ENCODE measurements at regions not wholly inside any gene's neighbourhood (a gene's known extent, or its start where the extent isn't known, plus 50 kb on each side); places are given as distances from the start of the nearest gene placed in this dataset.

GRCh38 chr2:30310371-30310770 is 79.0 kb downstream of the LBH start:
- H3K27me3 ChIP-seq (ENCODE audit: control insufficient read depth, insufficient read depth): no peaks in the 10 kb centered on the region
- H3K4me1 ChIP-seq (ENCODE audit: control insufficient read depth, insufficient read depth, low read length): no peaks in the 10 kb centered on the region
- DNase-seq (no peak), ATAC-seq (no peak)
- H3K9me3 ChIP-seq (ENCODE audit: control insufficient read depth, low read length): no peaks in the 10 kb centered on the region
- intact Hi-C loops (cut with DNase I): no loop called here
- WGBS: 93% methylated on average over 5 of the region's 5 CpGs
- H3K4me3 ChIP-seq (ENCODE audit: low read length): no peak overlapping the region
- H3K27ac ChIP-seq (ENCODE audit: low read length): no peak overlapping the region

- Histone ChIP-seq H3K27ac (ENCODE audit: low read length) (no peak overlapping the region), H3K4me3 (ENCODE audit: low read length) (no peak overlapping the region), H3K27me3 (ENCODE audit: control insufficient read depth, insufficient read depth) (no peaks in the 10 kb centered on the region), H3K9me3 (ENCODE audit: control insufficient read depth, low read length) (no peaks in the 10 kb centered on the region), H3K4me1 (ENCODE audit: control insufficient read depth, insufficient read depth, low read length) (no peaks in the 10 kb centered on the region)
- intact Hi-C loops (cut with DNase I): no loop called here
- 91% methylated on average over 5 of the region's 5 CpGs for WGBS
- no peak for ATAC-seq
- DNase-seq: no peak
Observed at GRCh38 chr2:30310955-30311354, 79.6 kb downstream of the LBH start.

GRCh38 chr2:30311711-30312110 is 80.4 kb downstream of the LBH start:
- Histone ChIP-seq H3K4me3 (ENCODE audit: low read length) (no peak overlapping the region), H3K27ac (ENCODE audit: low read length) (no peak overlapping the region), H3K27me3 (ENCODE audit: control insufficient read depth, insufficient read depth) (no peaks in the 10 kb centered on the region), H3K4me1 (ENCODE audit: control insufficient read depth, insufficient read depth, low read length) (no peaks in the 10 kb centered on the region), H3K9me3 (ENCODE audit: control insufficient read depth, low read length) (no peaks in the 10 kb centered on the region)
- intact Hi-C loops (cut with DNase I): no loop called here
- WGBS: 95% methylated on average over 2 of the region's 2 CpGs
- no peak for ATAC-seq
- no peak for DNase-seq

GRCh38 chr2:30312916-30313315 is 81.6 kb downstream of the LBH start:
- Histone ChIP-seq H3K4me3 (ENCODE audit: low read length) (no peak overlapping the region), H3K4me1 (ENCODE audit: control insufficient read depth, insufficient read depth, low read length) (no peaks in the 10 kb centered on the region), H3K27me3 (ENCODE audit: control insufficient read depth, insufficient read depth) (no peaks in the 10 kb centered on the region), H3K27ac (ENCODE audit: low read length) (no peak overlapping the region), H3K9me3 (ENCODE audit: control insufficient read depth, low read length) (no peaks in the 10 kb centered on the region)
- intact Hi-C loops (cut with DNase I): no loop called here
- 100% methylated on average over 1 of the region's 1 CpG for WGBS
- ATAC-seq (no peak), DNase-seq (no peak)

GRCh38 chr2:30314981-30315380 is 83.6 kb downstream of the LBH start:
- Histone ChIP-seq H3K4me3 (ENCODE audit: low read length) (no peak overlapping the region), H3K4me1 (ENCODE audit: control insufficient read depth, insufficient read depth, low read length) (no peaks in the 10 kb centered on the region), H3K9me3 (ENCODE audit: control insufficient read depth, low read length) (no peaks in the 10 kb centered on the region), H3K27me3 (ENCODE audit: control insufficient read depth, insufficient read depth) (no peaks in the 10 kb centered on the region), H3K27ac (ENCODE audit: low read length) (no peak overlapping the region)
- 91% methylated on average over 3 of the region's 3 CpGs for WGBS
- intact Hi-C loops (cut with DNase I): no loop called here
- DNase-seq (no peak), ATAC-seq (no peak)

- Histone ChIP-seq H3K27ac (ENCODE audit: low read length) (no peak overlapping the region), H3K9me3 (ENCODE audit: control insufficient read depth, low read length) (no peaks in the 10 kb centered on the region), H3K4me1 (ENCODE audit: control insufficient read depth, insufficient read depth, low read length) (no peaks in the 10 kb centered on the region), H3K27me3 (ENCODE audit: control insufficient read depth, insufficient read depth) (no peaks in the 10 kb centered on the region), H3K4me3 (ENCODE audit: low read length) (no peak overlapping the region)
- 63% methylated on average over 3 of the region's 3 CpGs for WGBS
- ATAC-seq (no peak), DNase-seq (no peak)
- intact Hi-C loops (cut with DNase I): no loop called here
Observed at GRCh38 chr2:30315391-30316063, 84.2 kb downstream of the LBH start.

GRCh38 chr2:30316408-30316807 is 85.1 kb downstream of the LBH start:
- no peak for ATAC-seq
- intact Hi-C loops (cut with DNase I): no loop called here

GRCh38 chr2:30318987-30319782 is 87.9 kb downstream of the LBH start:
- Histone ChIP-seq H3K9me3 (ENCODE audit: control insufficient read depth, low read length) (no peaks in the 10 kb centered on the region), H3K27me3 (ENCODE audit: control insufficient read depth, insufficient read depth) (no peaks in the 10 kb centered on the region), H3K4me3 (ENCODE audit: low read length) (no peak overlapping the region), H3K4me1 (ENCODE audit: control insufficient read depth, insufficient read depth, low read length) (no peaks in the 10 kb centered on the region), H3K27ac (ENCODE audit: low read length) (no peak overlapping the region)
- 79% methylated on average over 8 of the region's 8 CpGs for WGBS
- ATAC-seq (no peak), DNase-seq (no peak)
- intact Hi-C loops (cut with DNase I): no loop called here

More at GRCh38 chr2:30316408-30316807, 85.1 kb downstream of the LBH start:
- no peak for DNase-seq
- WGBS: 96% methylated on average over 2 of the region's 2 CpGs
- Histone ChIP-seq H3K4me3 (ENCODE audit: low read length) (no peak overlapping the region), H3K27ac (ENCODE audit: low read length) (no peak overlapping the region), H3K4me1 (ENCODE audit: control insufficient read depth, insufficient read depth, low read length) (no peaks in the 10 kb centered on the region), H3K27me3 (ENCODE audit: control insufficient read depth, insufficient read depth) (no peaks in the 10 kb centered on the region), H3K9me3 (ENCODE audit: control insufficient read depth, low read length) (no peaks in the 10 kb centered on the region)

- Histone ChIP-seq H3K27me3 (ENCODE audit: control insufficient read depth, insufficient read depth) (no peaks in the 10 kb centered on the region), H3K4me3 (ENCODE audit: low read length) (no peak overlapping the region), H3K9me3 (ENCODE audit: control insufficient read depth, low read length) (no peaks in the 10 kb centered on the region), H3K27ac (ENCODE audit: low read length) (no peak overlapping the region), H3K4me1 (ENCODE audit: control insufficient read depth, insufficient read depth, low read length) (no peaks in the 10 kb centered on the region)
- DNase-seq: no peak
- WGBS: 72% methylated on average over 3 of the region's 3 CpGs
- intact Hi-C loops (cut with DNase I): no loop called here
- no peak for ATAC-seq
Observed at GRCh38 chr2:30321466-30321865, 90.1 kb downstream of the LBH start.

- Histone ChIP-seq H3K4me3 (ENCODE audit: low read length) (no peak overlapping the region), H3K4me1 (ENCODE audit: control insufficient read depth, insufficient read depth, low read length) (no peaks in the 10 kb centered on the region), H3K9me3 (ENCODE audit: control insufficient read depth, low read length) (no peaks in the 10 kb centered on the region), H3K27ac (ENCODE audit: low read length) (no peak overlapping the region), H3K27me3 (ENCODE audit: control insufficient read depth, insufficient read depth) (no peaks in the 10 kb centered on the region)
- DNase-seq (no peak), ATAC-seq (no peak)
- intact Hi-C loops (cut with DNase I): no loop called here
- 87% methylated on average over 7 of the region's 7 CpGs for WGBS
Observed at GRCh38 chr2:30323499-30323898, 92.2 kb downstream of the LBH start.

GRCh38 chr2:30324245-30324908 is 93.0 kb downstream of the LBH start:
- Histone ChIP-seq H3K4me3 (ENCODE audit: low read length) (no peak overlapping the region), H3K27me3 (ENCODE audit: control insufficient read depth, insufficient read depth) (no peaks in the 10 kb centered on the region), H3K4me1 (ENCODE audit: control insufficient read depth, insufficient read depth, low read length) (no peaks in the 10 kb centered on the region), H3K27ac (ENCODE audit: low read length) (no peak overlapping the region), H3K9me3 (ENCODE audit: control insufficient read depth, low read length) (no peaks in the 10 kb centered on the region)
- DNase-seq (no peak), ATAC-seq (no peak)
- WGBS: 94% methylated on average over 4 of the region's 4 CpGs
- intact Hi-C loops (cut with DNase I): no loop called here

Measured in right cardiac atrium (tissue), 5 donors.